ENCODE measurements at regions not wholly inside any gene's neighbourhood (a gene's known extent, or its start where the extent isn't known, plus 50 kb on each side); places are given as distances from the start of the nearest gene placed in this dataset.

- intact Hi-C loops (cut with micrococcal nuclease): no loop called here
Measured at GRCh38 chr4:79472036-79472435, 64.0 kb upstream of the GK2 start.

DNA sequence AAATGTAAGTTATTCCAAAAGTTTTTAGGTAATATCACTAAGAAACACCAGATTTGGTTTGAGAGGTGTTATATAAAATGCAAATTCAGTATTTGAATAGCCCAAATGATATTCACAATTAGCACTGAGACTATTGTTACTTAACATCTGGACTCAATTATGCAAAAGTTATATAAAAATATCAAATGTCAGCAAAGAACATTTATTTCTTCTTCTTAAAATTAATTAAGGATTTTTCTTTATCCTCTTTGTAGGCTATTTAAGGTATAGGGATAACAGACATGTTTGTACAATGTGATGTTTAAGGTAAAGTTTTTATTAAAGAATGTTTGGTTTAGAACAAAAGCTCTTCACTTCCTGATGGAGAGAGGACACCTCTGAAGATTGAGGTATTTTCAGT lies 63.3 kb upstream of the GK2 start:
- intact Hi-C loops (cut with micrococcal nuclease): no loop called here

DNA sequence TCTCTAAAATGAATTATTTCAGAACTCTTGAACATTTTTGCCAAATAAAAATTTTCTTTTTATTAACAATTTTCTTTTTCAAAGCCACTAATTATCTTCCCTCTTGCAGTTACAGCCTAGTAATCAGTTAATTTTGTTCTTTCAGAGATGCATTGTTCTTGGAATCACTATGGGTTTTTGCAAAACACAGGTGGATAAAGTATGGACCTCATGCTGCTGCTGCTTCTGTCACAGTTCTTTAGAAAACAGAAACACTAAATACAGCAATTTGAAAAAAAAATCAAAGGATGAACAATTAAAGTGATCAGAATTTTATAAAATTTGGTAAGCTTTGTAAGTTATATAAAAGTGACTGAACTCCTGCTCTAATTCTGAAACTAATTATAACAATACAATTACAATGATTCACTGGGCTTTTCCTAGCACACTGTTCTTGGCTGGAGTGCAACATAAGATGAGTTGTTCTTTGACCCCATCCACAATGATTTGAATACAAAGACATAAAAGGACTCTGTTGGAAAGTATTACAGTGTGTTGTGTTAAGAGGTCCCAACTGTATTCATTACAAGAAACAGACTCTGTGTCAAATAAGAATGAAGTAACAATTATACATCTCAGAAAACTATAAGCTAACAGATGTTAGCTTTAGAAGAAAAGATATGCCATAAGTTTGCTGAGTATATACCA lies 59.4 kb upstream of the GK2 start:
- intact Hi-C loops (cut with micrococcal nuclease): no loop called here

DNA sequence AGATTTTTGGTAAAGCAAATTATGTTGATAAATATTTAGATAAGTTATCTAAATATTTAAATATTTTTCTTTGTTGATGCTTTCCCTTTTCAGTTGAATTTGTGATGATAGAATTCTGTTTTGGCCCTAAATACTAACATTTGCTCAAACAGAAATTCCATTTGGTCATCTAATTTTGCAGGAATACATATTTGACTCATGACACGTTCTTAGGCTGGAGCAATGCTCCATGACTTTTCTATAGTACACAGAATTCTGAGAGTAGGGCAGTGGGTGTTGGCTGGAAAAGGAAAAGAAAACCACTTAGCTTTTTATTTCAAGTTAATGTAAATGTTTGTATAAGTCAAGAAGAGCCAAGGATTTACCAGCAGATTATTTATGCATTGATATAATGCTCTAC lies 58.6 kb upstream of the GK2 start:
- intact Hi-C loops (cut with micrococcal nuclease): no loop called here

Data from T-helper 1 cell treated with Interleukin-12 subunit alpha and Interleukin-12 subunit beta and Interleukin-4 antibody, amounts not matched to agents 30 ng/mL and 1 ng/mL, for 36 hours (primary cell).